ENCODE measurements at regions not wholly inside any gene's neighbourhood (a gene's known extent, or its start where the extent isn't known, plus 50 kb on each side); places are given as distances from the start of the nearest gene placed in this dataset.

- TF ChIP-seq NFYA (IDR thresholded peaks at IDR 0.05; ENCODE audit: borderline replicate concordance, low read depth, low read length), result no peak
- TF ChIP-seq RCOR1 (conservative IDR thresholded peaks at IDR 0.05; ENCODE audit: low read depth, low read length), result no peak
These were observed 431.2 kb downstream of the IRS2 start (continued) for GRCh38 chr13:109355166-109355565.

GRCh38 chr13:109351236-109351635 lies 435.1 kb downstream of the IRS2 start:
- Histone ChIP-seq H3K79me2 (ENCODE audit: control insufficient read depth, insufficient read depth, low read length) (no peaks in the 10 kb centered on the region), H3K4me1 (ENCODE audit: control insufficient read depth, insufficient read depth, low read length) (no peaks in the 10 kb centered on the region), H3K27ac (ENCODE audit: control insufficient read depth, insufficient read depth) (no peak overlapping the region), H3K9me3 (replicated peaks; ENCODE audit: control insufficient read depth, insufficient read depth, low read length) (no peaks in the 10 kb centered on the region), H4K20me1 (ENCODE audit: control insufficient read depth, insufficient read depth) (no peaks in the 10 kb centered on the region), H2AFZ (ENCODE audit: control insufficient read depth, low read depth, low read length) (no peak overlapping the region), H3K9ac (ENCODE audit: control insufficient read depth, insufficient read depth, low read length) (no peak overlapping the region), H3K36me3 (ENCODE audit: control insufficient read depth in 2 of 2, insufficient read depth in 2 of 2, low read length in 1 of 2) (no peaks in the 10 kb centered on the region), H3K4me2 (ENCODE audit: control insufficient read depth, insufficient read depth) (no peak overlapping the region), H3K4me3 (no peak overlapping the region), H3K27me3 (replicated peaks in 1 of 2; ENCODE audit: control insufficient read depth in 2 of 2, insufficient read depth in 2 of 2, low read length in 1 of 2) (no peaks in the 10 kb centered on the region)
- ATAC-seq (no peak), FAIRE-seq (no peak), DNase-seq (ENCODE audit: low read depth, low spot score) (no peak)
- TF ChIP-seq MEF2B (IDR thresholded peaks at IDR 0.05; ENCODE audit: partially characterized antibody, poor library complexity, severe bottlenecking), result no peak
- TF ChIP-seq IKZF2 (IDR thresholded peaks at IDR 0.05), result no peak
- peak; percentile 59 for TF ChIP-seq ZBTB40 (IDR thresholded peaks at IDR 0.05; ENCODE audit: borderline replicate concordance)
- POLR2A ChIA-PET, result no interaction called here
- SMC1A ChIA-PET (ENCODE audit: uncharacterized antibody, unreplicated experiment), result interaction anchor here (1.3 kb wide), 1 partner anchor 14 kb away, joined by 3 read pairs; no protein-coding TSS in a partner anchor
- intact Hi-C loops (cut with micrococcal nuclease; ENCODE audit: unreplicated experiment) (no loop called here), in situ Hi-C loops (cut with MboI) (no loop called here)
- WGBS (ENCODE audit: insufficient coverage, insufficient replicate concordance, low lambda C conversion rate, missing lambda C conversion rate), result 71% methylated on average over 1 of the region's 1 CpG
- BruUV-seq (replicated peaks), result no TSS peak
- CTCF ChIA-PET, result no interaction called here
- RAD21 ChIA-PET (ENCODE audit: unreplicated experiment), result no interaction called here

All from GM12878 (cell line).